Fibroblast of mammary gland (primary cell): ENCODE measurements at regions not wholly inside any gene's neighbourhood (a gene's known extent, or its start where the extent isn't known, plus 50 kb on each side); places are given as distances from the start of the nearest gene placed in this dataset.

Experiments used
- DNase-seq: peaks from one replicate; pipeline ENCODE4 v3.0.0-alpha.2; 2010; ENCODE audit warnings: low read depth
- H3K4me3 ChIP-seq: 2 replicates; pipeline ENCODE4 v1.5.1; 2011; ENCODE audit warnings: low read depth, mild to moderate bottlenecking, low read length, moderate library complexity; ENCODE audit not compliant: control insufficient read depth
- CTCF ChIP-seq: conservative IDR thresholded peaks from 2 replicates; pipeline ENCODE4 v1.5.1; 2011; ENCODE audit warnings: low read depth, low read length, inconsistent platforms; ENCODE audit not compliant: control insufficient read depth, insufficient read depth

DNA sequence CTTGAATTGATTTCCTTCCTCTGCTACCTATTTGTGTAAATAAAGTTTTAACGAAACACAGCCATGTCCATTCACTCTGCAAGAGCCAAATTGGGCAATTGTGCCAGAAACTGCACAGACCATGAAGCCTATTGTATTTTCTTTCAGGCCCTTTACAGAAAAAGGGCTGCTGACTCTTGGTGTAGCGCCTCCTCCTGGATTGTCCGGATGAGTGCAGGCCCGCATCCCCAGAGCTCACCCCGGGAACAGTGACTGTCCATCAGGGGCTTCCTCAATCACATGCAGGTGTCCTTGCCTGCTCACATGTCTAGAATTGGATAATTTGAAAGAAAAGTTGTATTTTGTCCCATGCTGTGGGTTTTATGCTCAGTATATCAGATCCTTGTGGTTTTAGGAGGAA lies 1282.2 kb downstream of the AACS start:
- no peak for TF ChIP-seq CTCF
- no peak for DNase-seq
- H3K4me3 ChIP-seq: no peak overlapping the region

DNA sequence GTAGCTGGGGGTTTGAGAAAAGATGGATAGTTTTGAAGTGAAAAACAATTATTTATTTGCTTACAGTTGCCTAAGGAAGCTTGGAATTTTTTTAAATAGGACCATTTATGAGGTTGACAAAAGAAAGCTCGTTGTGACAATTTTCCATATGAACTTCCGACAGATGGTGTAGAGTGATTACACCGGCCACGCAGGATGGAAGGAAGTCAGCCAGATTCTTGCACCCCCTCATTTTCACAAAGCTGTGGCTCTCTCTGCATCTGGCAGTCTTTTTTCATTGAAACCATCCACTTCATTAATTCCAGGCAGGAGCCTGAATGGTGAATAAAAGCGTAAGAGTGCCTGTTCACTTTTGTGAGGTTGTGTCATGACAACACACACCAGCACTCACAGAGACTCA lies 1284.1 kb downstream of the AACS start:
- H3K4me3 ChIP-seq: no peak overlapping the region
- DNase-seq: no peak
- no peak for TF ChIP-seq CTCF

- H3K4me3 ChIP-seq: no peak overlapping the region
- TF ChIP-seq CTCF: no peak
- peak; percentile 16 for DNase-seq
Measured at GRCh38 chr12:126353604-126354003, 1288.4 kb downstream of the AACS start.

DNA sequence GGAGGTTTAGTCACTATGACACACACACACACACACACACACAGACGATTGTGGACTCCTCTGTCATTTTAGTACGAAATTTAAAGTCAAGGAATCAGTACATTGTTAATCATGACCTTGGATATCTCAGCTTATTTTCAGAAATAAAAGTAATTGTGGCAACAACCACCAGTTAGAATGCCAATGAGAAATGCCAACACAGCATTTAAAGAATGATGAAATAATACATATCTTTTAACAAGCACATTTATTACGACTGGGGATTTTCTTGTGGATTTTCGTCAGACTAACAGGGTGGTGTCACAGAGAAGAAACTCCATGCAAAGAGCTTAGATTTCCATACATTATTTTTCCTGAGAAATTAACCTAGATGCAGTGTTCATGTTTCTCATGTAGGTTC lies 1289.4 kb downstream of the AACS start:
- DNase-seq: no peak
- TF ChIP-seq CTCF: no peak
- H3K4me3 ChIP-seq: no peak overlapping the region

- no peak for DNase-seq
- no peak overlapping the region for H3K4me3 ChIP-seq
- TF ChIP-seq CTCF: no peak
Measured at GRCh38 chr12:126355346-126355745, 1290.1 kb downstream of the AACS start.

DNA sequence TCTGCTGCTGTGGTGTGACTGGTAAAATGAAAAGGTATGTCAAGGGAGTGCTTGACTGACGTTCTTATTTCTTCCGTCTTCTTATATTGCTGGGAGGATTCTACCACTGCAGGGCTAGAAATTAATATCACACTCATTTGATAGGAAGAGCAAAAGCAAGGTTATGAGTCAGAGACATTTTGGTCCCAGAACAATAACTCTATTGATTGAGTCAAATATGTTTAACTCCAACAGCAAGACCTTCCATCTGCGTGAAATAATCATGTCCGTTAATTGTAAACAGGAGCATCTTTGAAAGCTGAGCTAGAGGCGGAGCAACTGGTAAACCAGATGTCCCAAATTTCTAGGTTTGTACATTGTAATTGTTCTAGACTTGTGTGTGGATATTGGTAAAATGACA lies 1293.6 kb downstream of the AACS start:
- TF ChIP-seq CTCF: no peak
- no peak overlapping the region for H3K4me3 ChIP-seq
- no peak for DNase-seq

DNA sequence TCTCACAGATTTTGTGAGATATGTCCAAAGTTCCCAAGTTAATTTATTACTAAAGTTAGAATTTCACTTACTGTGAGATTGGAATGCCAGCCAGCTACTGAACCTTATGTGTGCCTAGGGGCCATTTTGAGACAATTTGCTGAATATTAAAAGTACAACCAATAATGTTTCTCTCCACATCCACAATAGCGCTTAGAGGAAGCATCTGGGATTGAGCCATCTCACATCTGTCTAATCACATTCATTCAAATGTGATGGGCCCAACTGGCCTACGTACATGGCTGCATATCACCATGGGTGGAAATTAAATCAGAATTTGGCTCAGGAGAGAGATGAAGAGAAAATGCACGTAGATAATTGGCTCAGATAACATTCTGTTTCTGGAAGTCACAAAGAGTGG lies 1294.0 kb downstream of the AACS start:
- no peak overlapping the region for H3K4me3 ChIP-seq
- DNase-seq: no peak
- no peak for TF ChIP-seq CTCF
